Eye (tissue), 1 donor: ENCODE measurements at regions not wholly inside any gene's neighbourhood (a gene's known extent, or its start where the extent isn't known, plus 50 kb on each side); places are given as distances from the start of the nearest gene placed in this dataset.

Experiments used
- DNase-seq: peaks from one replicate; pipeline ENCODE4 v3.0.0-alpha.2; 2015

GRCh38 chrX:13266641-13267345 is 53.1 kb downstream of the ATXN3L start:
- DNase-seq: peak; percentile 73

GRCh38 chrX:13265549-13266132 is 54.2 kb downstream of the ATXN3L start:
- no peak for DNase-seq

GRCh38 chrX:13265111-13265510 is 54.7 kb downstream of the ATXN3L start:
- no peak for DNase-seq

GRCh38 chrX:13263560-13264251 is 56.1 kb downstream of the ATXN3L start:
- DNase-seq: no peak

GRCh38 chrX:13261348-13261747 is 58.5 kb downstream of the ATXN3L start:
- DNase-seq: no peak

- DNase-seq: no peak
Measured at GRCh38 chrX:13260598-13260997, 59.3 kb downstream of the ATXN3L start.

GRCh38 chrX:13258725-13259124 is 61.1 kb downstream of the ATXN3L start:
- no peak for DNase-seq

GRCh38 chrX:13258052-13258444 is 61.8 kb downstream of the ATXN3L start:
- no peak for DNase-seq

GRCh38 chrX:13257223-13258051 is 62.4 kb downstream of the ATXN3L start:
- DNase-seq: no peak

GRCh38 chrX:13256603-13257002 is 63.2 kb downstream of the ATXN3L start:
- DNase-seq: no peak

GRCh38 chrX:13254870-13255269 is 65.0 kb downstream of the ATXN3L start:
- no peak for DNase-seq

- DNase-seq: no peak
Measured at GRCh38 chrX:13254076-13254785, 65.6 kb downstream of the ATXN3L start.

GRCh38 chrX:13253223-13253622 is 66.6 kb downstream of the ATXN3L start:
- DNase-seq: no peak

GRCh38 chrX:13252726-13253125 is 67.1 kb downstream of the ATXN3L start:
- no peak for DNase-seq

- peak; percentile 29 for DNase-seq
Measured at GRCh38 chrX:13250826-13251580, 68.8 kb downstream of the ATXN3L start.

GRCh38 chrX:13248867-13249486 is 70.9 kb downstream of the ATXN3L start:
- peak; percentile 9 for DNase-seq

GRCh38 chrX:13239272-13239671 is 80.6 kb downstream of the ATXN3L start:
- no peak for DNase-seq

GRCh38 chrX:13235930-13236329 is 83.9 kb downstream of the ATXN3L start:
- DNase-seq: no peak

GRCh38 chrX:13232484-13232883 is 87.4 kb downstream of the ATXN3L start:
- DNase-seq: no peak

GRCh38 chrX:13226214-13226613 is 93.6 kb downstream of the ATXN3L start:
- no peak for DNase-seq

- peak; percentile 40 for DNase-seq
Measured at GRCh38 chrX:13223868-13224567, 95.8 kb downstream of the ATXN3L start.
